SK-N-SH (cell line): ENCODE measurements at regions not wholly inside any gene's neighbourhood (a gene's known extent, or its start where the extent isn't known, plus 50 kb on each side); places are given as distances from the start of the nearest gene placed in this dataset.

Source experiments
- CHD2 ChIP-seq: fragments of 150-350 bp; IDR thresholded peaks from 2 replicates; pipeline ENCODE4 v1.6.1; 2018; ENCODE audit warnings: low read length; ENCODE audit not compliant: partially characterized antibody
- CTCF ChIP-seq: fragments of 200-600 bp; sonication (generic); IDR thresholded peaks from 2 replicates; pipeline ENCODE4 v1.6.1; 2017; ENCODE audit warnings: antibody characterized with exemption, mild to moderate bottlenecking, moderate library complexity
- FOSL2 ChIP-seq: IDR thresholded peaks from 2 replicates; pipeline ENCODE4 v1.4.0; 2012; ENCODE audit warnings: low read depth, mild to moderate bottlenecking, moderate library complexity, borderline replicate concordance
- FOXJ3 ChIP-seq: sonication (generic); formaldehyde crosslinking; IDR thresholded peaks from 2 replicates; pipeline ENCODE4 v1.5.1; 2020; ENCODE audit warnings: mild to moderate bottlenecking, missing genetic modification reagents
- JUND ChIP-seq: IDR thresholded peaks from 2 replicates; pipeline ENCODE4 v1.4.0; 2012
- NFIC ChIP-seq: IDR thresholded peaks from 2 replicates; pipeline ENCODE4 v1.4.0; 2012; ENCODE audit warnings: borderline replicate concordance
- POLR2AphosphoS5 ChIP-seq: IDR thresholded peaks from 2 replicates; pipeline ENCODE4 v1.6.1; 2012; ENCODE audit warnings: low read depth, low read length
- RAD21 ChIP-seq: IDR thresholded peaks from 2 replicates; pipeline ENCODE4 v1.6.1; 2012; ENCODE audit warnings: mild to moderate bottlenecking, low read length
- ZBTB33 ChIP-seq: IDR thresholded peaks from 2 replicates; pipeline ENCODE4 v1.4.0; 2012; ENCODE audit warnings: low read depth, borderline replicate concordance
- TF ChIP-seq, protein P1 (sequence below): IDR thresholded peaks from 2 replicates; pipeline ENCODE4; 2012

DNA sequence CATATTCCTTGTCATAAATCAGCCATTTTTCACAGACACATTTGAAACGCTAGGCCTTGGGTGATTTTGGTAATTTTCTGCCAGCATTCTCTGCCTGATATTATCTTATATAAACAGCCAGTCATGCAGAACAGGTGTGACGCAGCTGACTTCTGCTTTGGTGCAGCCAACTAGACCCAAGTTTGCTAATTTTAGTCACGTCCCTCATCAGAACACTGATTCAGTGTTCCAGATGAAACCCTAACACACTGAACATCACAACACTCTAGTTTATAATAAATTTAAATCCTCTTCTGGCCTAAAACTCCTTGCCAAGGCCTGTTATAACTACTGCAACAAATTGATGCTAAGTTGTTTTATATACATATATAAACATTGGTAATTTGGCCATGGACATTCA, 386.1 kb downstream of the SEC23A start:
- no peak for TF ChIP-seq ZBTB33
- TF ChIP-seq CHD2 = peak; percentile 23
- no peak for TF ChIP-seq FOSL2
- no peak for TF ChIP-seq CTCF
- TF ChIP-seq FOXJ3 (CRISPR knock-in tag) = no peak
- TF ChIP-seq RAD21 = no peak
- TF ChIP-seq, protein P1, sequence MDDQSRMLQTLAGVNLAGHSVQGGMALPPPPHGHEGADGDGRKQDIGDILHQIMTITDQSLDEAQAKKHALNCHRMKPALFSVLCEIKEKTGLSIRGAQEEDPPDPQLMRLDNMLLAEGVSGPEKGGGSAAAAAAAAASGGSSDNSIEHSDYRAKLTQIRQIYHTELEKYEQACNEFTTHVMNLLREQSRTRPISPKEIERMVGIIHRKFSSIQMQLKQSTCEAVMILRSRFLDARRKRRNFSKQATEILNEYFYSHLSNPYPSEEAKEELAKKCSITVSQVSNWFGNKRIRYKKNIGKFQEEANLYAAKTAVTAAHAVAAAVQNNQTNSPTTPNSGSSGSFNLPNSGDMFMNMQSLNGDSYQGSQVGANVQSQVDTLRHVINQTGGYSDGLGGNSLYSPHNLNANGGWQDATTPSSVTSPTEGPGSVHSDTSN = no peak
- no peak for TF ChIP-seq JUND
- no peak for TF ChIP-seq POLR2AphosphoS5
- TF ChIP-seq NFIC = no peak
